CD4-positive, alpha-beta memory T cell (primary cell): ENCODE measurements at regions not wholly inside any gene's neighbourhood (a gene's known extent, or its start where the extent isn't known, plus 50 kb on each side); places are given as distances from the start of the nearest gene placed in this dataset.

Experiments
- CTCF ChIA-PET: fragments of 350-600 bp; sonication (Branson Sonifier 250); formaldehyde crosslinking; loops from one replicate; lab custom pipeline; 2021; ENCODE audit warnings: inconsistent platforms; ENCODE audit not compliant: partially characterized antibody; lab: Charles Lee
- POLR2A ChIA-PET: fragments of 350-600 bp; sonication (Branson Sonifier 250); formaldehyde crosslinking; loops from one replicate; lab custom pipeline; 2021; ENCODE audit not compliant: partially characterized antibody; lab: Charles Lee
- DNase-seq, 5 donors: peaks; one replicate each; pipeline versions ENCODE4 v3.0.0 to v3.0.0-alpha.2; 2020 to 2022; ENCODE audit warnings: mixed read lengths in 1 of 5
- H3K27ac ChIP-seq: one replicate; pipeline ENCODE4 v1.7.0; 2013; ENCODE audit warnings: low read depth, low read length
- H3K27me3 ChIP-seq: 2 replicates; pipeline ENCODE4 v1.7.0; 2013; ENCODE audit warnings: mild to moderate bottlenecking, low read length, moderate library complexity; ENCODE audit not compliant: insufficient read depth
- H3K36me3 ChIP-seq: 2 replicates; pipeline ENCODE4 v1.7.0; 2013; ENCODE audit warnings: mild to moderate bottlenecking, low read length, moderate library complexity; ENCODE audit not compliant: insufficient read depth
- H3K4me1 ChIP-seq: 2 replicates; pipeline ENCODE4 v1.7.0; 2013; ENCODE audit warnings: mild to moderate bottlenecking, low read length, moderate library complexity; ENCODE audit not compliant: insufficient read depth
- H3K4me3 ChIP-seq, 2 donors: one replicate each; pipeline ENCODE4 v1.7.0; 2013; ENCODE audit warnings: low read length in 2 of 2, mild to moderate bottlenecking in 1 of 2
- H3K9me3 ChIP-seq, 2 donors: one replicate each; pipeline ENCODE4 v1.7.0; 2013; ENCODE audit warnings: low read length in 2 of 2, control low read depth in 1 of 2; ENCODE audit not compliant: control insufficient read depth in 1 of 2
- H3K27ac Mint-ChIP-seq, 7 donors: one replicate each; pipeline ENCODE4 v1.8.0; 2020 to 2021; ENCODE audit warnings: mixed read lengths in 7 of 7, mild to moderate bottlenecking in 6 of 7, inconsistent platforms in 3 of 7, moderate library complexity in 3 of 7
- H3K27me3 Mint-ChIP-seq, 2 donors: one replicate each; pipeline ENCODE4 v1.8.0; 2020 to 2021; ENCODE audit warnings: mixed read lengths in 2 of 2
- H3K36me3 Mint-ChIP-seq, 2 donors: one replicate each; pipeline ENCODE4 v1.8.0; 2020 to 2021; ENCODE audit warnings: mixed read lengths in 2 of 2, inconsistent platforms in 1 of 2, mild to moderate bottlenecking in 1 of 2
- H3K4me1 Mint-ChIP-seq, 4 donors: one replicate each; pipeline ENCODE4 v1.8.0; 2020 to 2021; ENCODE audit warnings: mixed read lengths in 4 of 4, mild to moderate bottlenecking in 1 of 4
- H3K4me3 Mint-ChIP-seq, 8 donors: one replicate each; pipeline ENCODE4 v1.8.0; 2020 to 2021; ENCODE audit warnings: mixed read lengths in 8 of 8, mild to moderate bottlenecking in 7 of 8, moderate library complexity in 6 of 8, inconsistent platforms in 3 of 8
- H3K9me3 Mint-ChIP-seq, 8 donors: one replicate each; pipeline ENCODE4 v1.8.0; 2020 to 2021; ENCODE audit warnings: mixed read lengths in 8 of 8, mild to moderate bottlenecking in 5 of 8, inconsistent platforms in 3 of 8, moderate library complexity in 1 of 8
- intact Hi-C: fragments of 100-400 bp; cut with micrococcal nuclease; formaldehyde crosslinking; loops from one replicate; pipeline ENCODE4 v1.15.1; 2023

- CTCF ChIA-PET, result no interaction called here
Measured at GRCh38 chr17:12597895-12598294, 67.8 kb upstream of the MYOCD start.

GRCh38 chr17:12599186-12599920 lies 66.3 kb upstream of the MYOCD start:
- H3K9me3 ChIP-seq, result no peaks in the 10 kb centered on the region
- CTCF ChIA-PET, result no interaction called here
- Mint-ChIP-seq H3K4me1 (no peaks in the 10 kb centered on the region), H3K4me3 (no peak overlapping the region), H3K27me3 (peaks cover 0 to 1% of the 10 kb centered on the region in 2 donors), H3K9me3 (peaks cover 0 to 5% (median 4%) of the 10 kb centered on the region in 8 donors), H3K36me3 (no peaks in the 10 kb centered on the region), H3K27ac (no peak overlapping the region)
- no peaks in the 10 kb centered on the region for H3K4me1 ChIP-seq
- H3K27ac ChIP-seq, result no peak overlapping the region
- DNase-seq, result no peak
- H3K27me3 ChIP-seq, result no peaks in the 10 kb centered on the region
- no peak overlapping the region for H3K4me3 ChIP-seq
- intact Hi-C loops, result no loop called here
- POLR2A ChIA-PET, result no interaction called here
- H3K36me3 ChIP-seq, result no peaks in the 10 kb centered on the region

More at GRCh38 chr17:12597895-12598294, 67.8 kb upstream of the MYOCD start:
- no peak overlapping the region for H3K4me3 Mint-ChIP-seq
- no peaks in the 10 kb centered on the region for H3K36me3 Mint-ChIP-seq
- H3K4me3 ChIP-seq, result no peak overlapping the region
- no peaks in the 10 kb centered on the region for H3K27me3 Mint-ChIP-seq
- peaks cover 0 to 5% (median 1%) of the 10 kb centered on the region in 8 donors for H3K9me3 Mint-ChIP-seq
- H3K9me3 ChIP-seq, result no peaks in the 10 kb centered on the region
- H3K4me1 Mint-ChIP-seq, result no peaks in the 10 kb centered on the region
- intact Hi-C loops, result no loop called here
- no peaks in the 10 kb centered on the region for H3K4me1 ChIP-seq
- no peaks in the 10 kb centered on the region for H3K36me3 ChIP-seq
- H3K27me3 ChIP-seq, result no peaks in the 10 kb centered on the region
- DNase-seq, result no peak
- H3K27ac Mint-ChIP-seq, result peak overlapping the region in 1 of 7 donors; percentile 68
- POLR2A ChIA-PET, result no interaction called here
- no peak overlapping the region for H3K27ac ChIP-seq

- Histone ChIP-seq H3K4me1 (no peaks in the 10 kb centered on the region), H3K36me3 (no peaks in the 10 kb centered on the region), H3K27ac (no peak overlapping the region), H3K9me3 (no peaks in the 10 kb centered on the region), H3K4me3 (no peak overlapping the region), H3K27me3 (no peaks in the 10 kb centered on the region)
- no peak overlapping the region for H3K27ac Mint-ChIP-seq
- H3K4me3 Mint-ChIP-seq, result no peak overlapping the region
- ChIA-PET POLR2A (no interaction called here), CTCF (no interaction called here)
- intact Hi-C loops, result no loop called here
- DNase-seq, result no peak
- H3K27me3 Mint-ChIP-seq, result peaks cover 0 to 1% of the 10 kb centered on the region in 2 donors
- no peaks in the 10 kb centered on the region for H3K4me1 Mint-ChIP-seq
- H3K36me3 Mint-ChIP-seq, result no peaks in the 10 kb centered on the region
- H3K9me3 Mint-ChIP-seq, result peaks cover 0 to 9% (median 1%) of the 10 kb centered on the region in 8 donors
Measured at GRCh38 chr17:12600349-12600748, 65.3 kb upstream of the MYOCD start.

- H3K27ac ChIP-seq, result no peak overlapping the region
- H3K27ac Mint-ChIP-seq, result no peak overlapping the region
- no peaks in the 10 kb centered on the region for H3K36me3 Mint-ChIP-seq
- POLR2A ChIA-PET, result no interaction called here
- CTCF ChIA-PET, result no interaction called here
- no peak overlapping the region for H3K4me3 Mint-ChIP-seq
- H3K4me1 ChIP-seq, result no peaks in the 10 kb centered on the region
- H3K9me3 ChIP-seq, result no peaks in the 10 kb centered on the region
- H3K36me3 ChIP-seq, result no peaks in the 10 kb centered on the region
- no peak overlapping the region for H3K4me3 ChIP-seq
- DNase-seq, result no peak
- intact Hi-C loops, result no loop called here
- no peaks in the 10 kb centered on the region for H3K4me1 Mint-ChIP-seq
- peaks cover 0 to 9% (median 3%) of the 10 kb centered on the region in 8 donors for H3K9me3 Mint-ChIP-seq
- H3K27me3 Mint-ChIP-seq, result peaks cover 0 to 1% of the 10 kb centered on the region in 2 donors
- H3K27me3 ChIP-seq, result no peaks in the 10 kb centered on the region
Measured at GRCh38 chr17:12603566-12603965, 62.1 kb upstream of the MYOCD start.

GRCh38 chr17:12605222-12605621 lies 60.5 kb upstream of the MYOCD start:
- no peaks in the 10 kb centered on the region for H3K4me1 ChIP-seq
- no peaks in the 10 kb centered on the region for H3K9me3 ChIP-seq
- intact Hi-C loops, result no loop called here
- Mint-ChIP-seq H3K27ac (no peak overlapping the region), H3K36me3 (no peaks in the 10 kb centered on the region), H3K4me1 (no peaks in the 10 kb centered on the region), H3K4me3 (no peak overlapping the region), H3K9me3 (peaks cover 0 to 11% (median 4%) of the 10 kb centered on the region in 8 donors), H3K27me3 (peaks cover 0 to 1% of the 10 kb centered on the region in 2 donors)
- POLR2A ChIA-PET, result no interaction called here
- no peak overlapping the region for H3K27ac ChIP-seq
- no peak overlapping the region for H3K4me3 ChIP-seq
- H3K27me3 ChIP-seq, result no peaks in the 10 kb centered on the region
- CTCF ChIA-PET, result no interaction called here
- DNase-seq, result no peak
- no peaks in the 10 kb centered on the region for H3K36me3 ChIP-seq

GRCh38 chr17:12613566-12613965 lies 52.1 kb upstream of the MYOCD start:
- H3K4me1 ChIP-seq, result no peaks in the 10 kb centered on the region
- H3K4me3 ChIP-seq, result no peak overlapping the region
- Mint-ChIP-seq H3K4me3 (no peak overlapping the region), H3K27me3 (no peaks in the 10 kb centered on the region), H3K4me1 (no peaks in the 10 kb centered on the region), H3K36me3 (no peaks in the 10 kb centered on the region), H3K27ac (no peak overlapping the region), H3K9me3 (peaks cover 0 to 3% (median 2%) of the 10 kb centered on the region in 8 donors)
- H3K9me3 ChIP-seq, result no peaks in the 10 kb centered on the region
- intact Hi-C loops, result no loop called here
- POLR2A ChIA-PET, result no interaction called here
- no peak for DNase-seq
- no peaks in the 10 kb centered on the region for H3K36me3 ChIP-seq
- no peaks in the 10 kb centered on the region for H3K27me3 ChIP-seq
- CTCF ChIA-PET, result no interaction called here
- H3K27ac ChIP-seq, result no peak overlapping the region
